PC-3 (cell line): ENCODE measurements at regions not wholly inside any gene's neighbourhood (a gene's known extent, or its start where the extent isn't known, plus 50 kb on each side); places are given as distances from the start of the nearest gene placed in this dataset.

Source experiments
- CTCF ChIP-seq: fragments of 300-600 bp; sonication (generic); conservative IDR thresholded peaks from 2 replicates; pipeline ENCODE4 v1.5.1; 2017; ENCODE audit warnings: antibody characterized with exemption, low read depth, mild to moderate bottlenecking, low read length
- EZH2 ChIP-seq: fragments of 300-600 bp; sonication (generic); IDR thresholded peaks from one replicate; pipeline ENCODE4 v1.6.1; 2017; ENCODE audit warnings: antibody characterized with exemption, mild to moderate bottlenecking, low read length; ENCODE audit not compliant: unreplicated experiment
- EZH2phosphoT487 ChIP-seq: fragments of 300-600 bp; sonication (generic); IDR thresholded peaks from 2 replicates; pipeline ENCODE4 v1.6.1; 2018; ENCODE audit warnings: mild to moderate bottlenecking, antibody characterized with exemption, low read length, borderline replicate concordance

- TF ChIP-seq CTCF (no peak), EZH2 (no peak), EZH2phosphoT487 (no peak)
Observed at GRCh38 chr3:6362406-6362805, 498.5 kb upstream of the GRM7 start.
